IPS-11a (cell line): ENCODE measurements at regions not wholly inside any gene's neighbourhood (a gene's known extent, or its start where the extent isn't known, plus 50 kb on each side); places are given as distances from the start of the nearest gene placed in this dataset.
"Not testable (repeated sequence)": the region's sequence is repeated elsewhere in the genome, so short reads cannot be mapped to it uniquely, and the experiment has no call there.

ENCODE experiments used
- H3K4me3 ChIP-seq: one replicate; pipeline ENCODE4 v1.5.1; 2013; ENCODE audit warnings: low read depth, low read length, control low read depth

GRCh38 chr3:159502986-159503385, 485.6 kb upstream of the IL12A start:
- H3K4me3 ChIP-seq: no peak overlapping the region

- not testable (repeated sequence) for H3K4me3 ChIP-seq
Measured at GRCh38 chr3:159510988-159511387, 477.6 kb upstream of the IL12A start.

- H3K4me3 ChIP-seq: no peak overlapping the region
Measured at GRCh38 chr3:159513444-159513843, 475.2 kb upstream of the IL12A start.

DNA sequence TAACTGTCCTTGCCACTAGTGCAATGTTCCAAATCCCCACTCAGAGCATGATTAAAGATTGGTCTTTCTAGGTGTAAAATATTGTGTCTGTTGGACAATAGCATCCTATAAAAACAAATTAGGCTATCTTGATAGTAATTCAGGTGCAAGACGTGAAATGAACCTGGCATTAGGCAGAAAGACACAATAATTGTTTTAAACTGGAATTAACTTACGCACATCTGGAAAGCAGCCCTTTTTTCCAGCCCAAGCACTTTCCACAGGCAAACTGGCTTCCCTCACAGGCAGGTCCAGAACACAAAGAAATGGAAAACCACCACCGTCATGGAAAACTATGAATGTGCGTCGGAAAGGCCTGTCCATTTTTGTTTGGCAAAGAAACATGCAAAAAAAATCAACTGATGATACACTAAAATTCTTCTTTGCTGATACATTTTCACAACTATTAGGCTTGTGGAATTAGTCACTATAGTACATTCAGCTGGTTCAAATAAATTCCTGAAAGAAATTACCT, 474.7 kb upstream of the IL12A start:
- no peak overlapping the region for H3K4me3 ChIP-seq

DNA sequence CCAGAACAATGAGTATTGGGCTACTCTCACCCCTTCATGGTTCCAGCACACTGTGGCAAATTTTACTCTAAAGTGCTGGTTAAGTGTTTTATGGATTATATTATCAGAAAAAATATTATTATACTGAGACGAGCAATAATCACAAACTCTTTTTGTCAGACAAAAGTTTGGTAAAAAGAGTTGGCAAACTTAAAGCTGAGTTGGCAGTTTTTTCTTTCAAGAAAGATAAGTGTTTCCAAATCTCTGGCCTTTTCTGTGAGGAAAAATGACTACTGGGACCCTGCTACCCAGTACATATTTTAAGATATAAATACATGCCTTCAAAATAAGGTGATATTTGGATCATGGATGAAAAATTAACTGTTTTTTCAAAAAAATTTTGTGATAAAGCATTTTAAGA, 471.5 kb upstream of the IL12A start:
- H3K4me3 ChIP-seq: no peak overlapping the region

GRCh38 chr3:159520638-159521037, 468.0 kb upstream of the IL12A start:
- no peak overlapping the region for H3K4me3 ChIP-seq

DNA sequence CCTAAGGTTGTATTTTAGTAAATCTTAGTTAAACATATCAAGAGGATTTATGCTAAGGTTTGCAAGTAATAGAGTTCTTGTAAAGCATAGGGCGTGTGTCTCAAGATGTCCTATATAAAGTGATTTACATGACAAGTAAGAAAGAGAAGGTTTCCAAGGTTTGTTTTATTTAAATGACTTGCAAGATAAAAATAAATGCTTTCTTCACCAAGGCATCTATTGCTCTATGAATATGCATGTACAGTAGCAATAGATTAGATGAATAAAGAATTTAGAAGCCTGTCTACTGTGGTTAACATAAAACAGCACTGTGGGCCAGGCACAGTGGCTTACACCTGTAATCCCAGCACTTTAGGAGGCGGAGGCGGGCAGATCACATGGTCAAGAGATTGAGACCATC, 466.4 kb upstream of the IL12A start:
- no peak overlapping the region for H3K4me3 ChIP-seq

GRCh38 chr3:159528251-159528895, 460.3 kb upstream of the IL12A start:
- H3K4me3 ChIP-seq: no peak overlapping the region

- H3K4me3 ChIP-seq: no peak overlapping the region
Measured at GRCh38 chr3:159532577-159532976, 456.1 kb upstream of the IL12A start.

DNA sequence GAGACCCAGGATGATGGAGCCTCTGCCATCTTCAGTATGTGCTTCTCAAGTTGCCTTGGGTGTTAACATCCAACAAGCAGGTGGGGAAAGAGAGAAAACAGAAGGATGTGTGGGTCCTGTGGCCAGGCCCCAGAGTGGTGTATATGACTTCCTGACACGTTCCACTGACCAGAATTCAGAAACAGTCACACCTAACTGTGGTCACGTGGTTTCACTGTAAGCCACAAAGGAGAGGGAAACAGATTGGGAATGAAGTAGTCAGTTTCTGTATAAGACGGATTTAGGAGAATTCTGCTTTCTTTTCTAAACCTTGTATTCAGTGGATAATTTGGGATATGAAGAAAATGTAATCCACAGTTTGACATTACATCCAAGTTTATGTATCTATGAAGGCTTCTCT, 454.1 kb upstream of the IL12A start:
- H3K4me3 ChIP-seq: no peak overlapping the region

DNA sequence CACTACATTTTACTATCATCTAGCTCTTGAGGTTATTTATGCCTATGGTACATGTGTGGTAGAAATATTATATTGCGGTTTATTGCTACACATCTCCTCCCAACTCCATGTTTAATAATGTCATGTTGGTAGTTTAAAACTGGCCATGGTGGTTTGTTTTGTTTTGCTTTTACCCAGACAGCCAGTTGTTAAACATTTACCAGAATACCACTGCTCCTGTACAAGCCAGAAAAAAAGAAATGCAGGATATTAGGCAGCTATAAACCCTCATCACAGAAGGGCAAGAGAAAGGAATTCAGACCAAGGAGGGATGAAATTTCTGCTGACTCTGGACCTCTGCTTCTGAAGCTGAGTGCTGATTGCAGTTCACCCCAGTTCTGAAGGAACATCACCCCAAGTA, 451.8 kb upstream of the IL12A start:
- H3K4me3 ChIP-seq: no peak overlapping the region

GRCh38 chr3:159538507-159538906, 450.1 kb upstream of the IL12A start:
- H3K4me3 ChIP-seq: no peak overlapping the region

GRCh38 chr3:159540882-159541495, 447.6 kb upstream of the IL12A start:
- H3K4me3 ChIP-seq: no peak overlapping the region

DNA sequence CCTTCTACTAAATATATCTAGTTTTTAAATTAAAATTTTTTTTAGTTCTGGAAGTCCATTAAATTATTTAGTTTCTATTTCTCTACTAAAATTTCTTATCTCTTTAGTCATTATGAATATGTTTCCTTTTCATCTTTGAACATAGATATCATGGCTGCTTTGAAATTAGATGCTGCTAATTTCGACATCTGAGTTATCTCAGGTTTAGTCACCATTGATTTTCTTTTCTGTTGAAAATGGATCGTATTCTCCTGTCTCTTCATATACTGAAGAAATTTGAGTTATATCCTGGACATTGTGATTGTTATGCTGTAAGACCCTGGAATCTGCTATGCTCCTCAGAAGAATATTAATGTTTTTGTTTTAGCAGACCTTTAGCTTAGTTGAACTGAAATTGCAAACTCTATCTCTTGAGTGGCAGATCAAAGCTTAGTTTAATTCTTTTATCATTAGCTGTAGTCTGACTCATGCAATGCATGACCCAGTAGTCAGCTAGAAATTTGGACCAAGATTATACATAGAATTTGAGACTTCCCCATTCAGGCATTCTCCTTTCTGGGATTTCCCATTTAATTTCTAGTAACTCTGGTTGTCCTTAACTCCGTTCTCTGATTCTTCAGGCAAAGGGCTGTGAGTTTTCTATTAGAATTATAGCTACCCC, 439.8 kb upstream of the IL12A start:
- H3K4me3 ChIP-seq: no peak overlapping the region

GRCh38 chr3:159555205-159555604, 433.4 kb upstream of the IL12A start:
- H3K4me3 ChIP-seq: no peak overlapping the region

- no peak overlapping the region for H3K4me3 ChIP-seq
Measured at GRCh38 chr3:159559771-159560170, 428.9 kb upstream of the IL12A start.

DNA sequence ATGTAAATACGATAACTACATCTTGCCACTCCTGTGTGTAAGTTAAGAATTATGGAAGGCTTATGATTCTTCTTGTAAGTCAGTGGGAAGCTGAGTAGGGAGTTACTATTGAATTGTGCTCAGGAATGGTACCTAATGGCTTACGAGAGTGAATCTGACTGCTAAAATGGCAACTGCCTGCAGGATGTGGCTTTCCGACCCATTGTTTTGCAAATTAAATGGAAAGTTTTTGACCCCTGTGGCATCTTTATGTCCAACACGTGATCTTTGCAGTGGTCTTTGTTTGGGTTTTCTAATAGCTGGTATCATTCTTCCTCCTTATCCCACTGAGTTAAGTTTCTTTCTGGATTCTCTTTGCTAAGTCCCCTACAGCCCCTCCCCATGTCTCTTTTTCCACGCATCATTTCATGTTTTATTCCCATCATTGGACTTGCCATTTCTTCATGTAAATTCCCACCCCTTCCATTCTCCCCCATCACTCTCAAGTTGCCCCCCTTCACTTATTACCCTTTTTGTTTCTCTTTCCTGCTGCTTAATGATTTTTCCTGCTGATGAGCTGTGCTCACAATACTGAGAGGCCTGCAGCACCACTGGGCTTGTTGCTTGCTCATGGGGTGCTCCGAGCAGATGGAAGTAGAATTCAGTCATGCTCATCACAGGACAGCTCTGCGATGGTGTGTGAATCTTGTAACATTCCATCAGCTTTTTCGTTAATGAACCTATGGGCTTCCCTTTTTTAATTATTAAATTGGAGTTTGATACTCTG, 428.2 kb upstream of the IL12A start:
- no peak overlapping the region for H3K4me3 ChIP-seq

DNA sequence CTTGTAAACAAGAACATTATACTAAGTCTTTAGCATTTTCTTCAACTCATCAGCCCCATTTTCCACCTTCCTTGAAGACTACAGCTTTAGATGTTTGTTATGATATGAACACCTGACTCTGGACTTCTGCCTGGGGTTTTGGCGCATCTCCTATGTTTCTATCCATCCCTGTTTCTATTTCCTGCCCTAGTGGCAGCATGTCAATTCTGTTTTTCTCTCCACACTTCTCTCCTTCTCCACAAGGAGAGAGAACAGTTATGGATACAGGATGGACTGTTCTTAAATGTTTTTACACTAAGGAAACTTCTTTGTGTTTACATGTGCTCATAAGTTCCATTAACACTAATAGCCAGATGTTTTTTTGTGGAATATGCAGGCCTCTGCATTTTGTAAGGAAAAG, 423.3 kb upstream of the IL12A start:
- H3K4me3 ChIP-seq: no peak overlapping the region

GRCh38 chr3:159583662-159584061, 405.0 kb upstream of the IL12A start:
- no peak overlapping the region for H3K4me3 ChIP-seq

DNA sequence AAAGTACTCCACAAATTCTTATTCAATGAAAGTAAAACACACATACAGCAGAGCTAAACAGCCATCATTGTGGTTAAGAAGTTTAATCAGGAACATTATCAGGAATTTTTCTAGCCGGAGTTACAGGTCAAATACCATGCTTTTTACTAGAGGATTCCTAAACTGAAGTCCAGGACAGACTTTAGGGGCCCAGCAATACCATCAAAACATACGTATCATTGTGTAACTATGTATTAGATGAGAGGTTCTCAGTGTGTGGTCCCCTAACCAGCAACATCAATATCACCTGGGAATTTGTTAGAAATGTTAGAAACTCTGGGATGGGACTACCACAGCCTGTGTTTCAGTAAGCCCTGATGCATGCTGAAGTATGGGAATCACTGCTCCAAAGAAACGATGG, 404.2 kb upstream of the IL12A start:
- H3K4me3 ChIP-seq: no peak overlapping the region

DNA sequence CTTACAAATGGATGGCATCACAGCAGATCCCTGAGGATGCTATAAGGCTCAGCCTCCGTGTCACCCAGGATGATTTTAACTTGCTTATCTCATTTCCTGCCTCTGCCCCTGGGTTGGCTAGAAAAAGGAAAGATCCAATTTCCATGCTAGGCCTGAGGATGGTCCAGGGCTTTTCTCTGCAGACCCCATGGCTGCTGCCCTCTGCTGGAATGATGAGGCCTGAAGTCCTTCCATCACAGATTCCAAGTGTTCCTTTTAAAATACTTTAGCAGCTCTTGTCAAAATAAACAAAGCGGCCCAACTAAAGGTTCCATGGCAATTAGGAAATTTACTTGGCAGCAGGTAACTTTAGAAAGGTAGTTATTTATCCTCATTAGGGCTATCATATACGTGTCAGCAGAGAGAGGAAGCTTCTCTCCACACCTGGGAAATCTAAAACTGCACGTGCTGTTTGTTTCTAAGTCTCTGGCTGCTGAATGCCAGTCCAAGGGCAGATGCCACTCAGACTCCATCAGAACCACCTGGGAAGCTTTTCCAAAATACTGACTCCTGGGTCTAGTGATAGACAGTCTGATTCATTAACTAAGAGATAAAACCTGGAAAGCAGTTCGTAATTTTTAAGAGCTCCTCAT, 401.9 kb upstream of the IL12A start:
- H3K4me3 ChIP-seq: no peak overlapping the region
